HepG2 (cell line): ENCODE measurements at regions not wholly inside any gene's neighbourhood (a gene's known extent, or its start where the extent isn't known, plus 50 kb on each side); places are given as distances from the start of the nearest gene placed in this dataset.

Experiments
- ATAC-seq: fragments of 200-7000 bp; cut with Tn5 transposase; 3 replicates; pipeline ENCODE4 v1.9.1; 2020; ENCODE audit warnings: mild to moderate bottlenecking, moderate library complexity
- BruUV-seq: library from RNA; stranded (reverse); fragments of 400-500 nt; replicated peaks from 2 replicates; lab custom pipeline; 2021; lab: Mats Ljungman, UMichigan
- CTCF ChIA-PET: fragments of 300-600 bp; formaldehyde crosslinking; extraction: SDS; loops from one replicate; lab custom pipeline; 2021; ENCODE audit warnings: low total read pairs, inconsistent platforms, low intra/inter-chr PET ratio; lab: Yijun Ruan, JAX
- POLR2A ChIA-PET: fragments of 350-600 bp; sonication (Branson Sonifier 250); formaldehyde crosslinking; loops from one replicate; lab custom pipeline; 2020; ENCODE audit warnings: antibody characterized with exemption, inconsistent platforms; lab: Yijun Ruan, JAX
- DNase-seq: peaks from one replicate; pipeline ENCODE4 v3.0.0-alpha.2; 2015; ENCODE audit warnings: low spot score
- FAIRE-seq: peaks from 3 replicates; lab custom pipeline; 2011; peaks lifted over from hg19 to GRCh38; lab: Jason Lieb, UNC
- H2AFZ ChIP-seq: one replicate; pipeline ENCODE4 v1.6.1; 2011; ENCODE audit warnings: low read length, inconsistent platforms
- H3K27ac ChIP-seq: fragments of 300-600 bp; 3 replicates; pipeline ENCODE4 v1.8.0; 2011; ENCODE audit warnings: mixed run types, mild to moderate bottlenecking, mixed read lengths, low read length, inconsistent platforms; ENCODE audit not compliant: insufficient read depth; ENCODE audit errors: extremely low read length
- H3K27me3 ChIP-seq, 2 experiments: fragments of 200-600 bp in 1 of 2; 2 replicates in 1 of 2; 3 replicates in 1 of 2; pipeline versions ENCODE4 v1.6.0 to v1.8.0; 2011; ENCODE audit warnings: low read length in 2 of 2, mild to moderate bottlenecking in 2 of 2, moderate library complexity in 2 of 2, inconsistent platforms in 1 of 2; ENCODE audit not compliant: insufficient read depth in 2 of 2, control insufficient read depth in 1 of 2
- H3K36me3 ChIP-seq, 2 experiments: fragments of 200-600 bp in 1 of 2; replicated peaks in 1 of 2; 2 replicates in 1 of 2; 3 replicates in 1 of 2; pipeline versions ENCODE4 v1.5.1 to v1.8.0; 2011; ENCODE audit warnings: low read length in 2 of 2, inconsistent platforms in 1 of 2; ENCODE audit not compliant: insufficient read depth in 2 of 2, control insufficient read depth in 1 of 2
- H3K4me1 ChIP-seq: 2 replicates; pipeline ENCODE4 v1.5.1; 2012; ENCODE audit warnings: low read length, inconsistent platforms; ENCODE audit not compliant: insufficient read depth
- H3K4me2 ChIP-seq: 2 replicates; pipeline ENCODE4 v1.6.0; 2011; ENCODE audit warnings: low read depth, low read length, inconsistent platforms
- H3K4me3 ChIP-seq, 3 experiments: fragments of 200-600 bp in 1 of 3; sonication (generic), shearing (Covaris generic) in 1 of 3; replicated peaks in 1 of 3; 2 replicates each; pipeline ENCODE4 v1.5.1; 2011 to 2016; ENCODE audit warnings: low read length in 3 of 3, inconsistent platforms in 2 of 3, low read depth in 2 of 3, mild to moderate bottlenecking in 2 of 3, control low read depth in 1 of 3, mixed read lengths in 1 of 3; ENCODE audit not compliant: insufficient read depth in 1 of 3
- H3K79me2 ChIP-seq: one replicate; pipeline ENCODE4 v1.6.1; 2011; ENCODE audit warnings: low read length, inconsistent platforms; ENCODE audit not compliant: insufficient read depth
- H3K9ac ChIP-seq: 2 replicates; pipeline ENCODE4 v1.6.0; 2011; ENCODE audit warnings: mild to moderate bottlenecking, low read depth, low read length, inconsistent platforms; ENCODE audit not compliant: insufficient read depth
- H3K9me3 ChIP-seq: 2 replicates; pipeline ENCODE4 v1.5.1; 2012; ENCODE audit warnings: mild to moderate bottlenecking, low read length
- H4K20me1 ChIP-seq: 2 replicates; pipeline ENCODE4 v1.6.0; 2011; ENCODE audit warnings: inconsistent platforms, mild to moderate bottlenecking, low read length, moderate library complexity; ENCODE audit not compliant: insufficient read depth
- ARNT2 ChIP-seq: sonication (generic); formaldehyde crosslinking; IDR thresholded peaks from 2 replicates; pipeline ENCODE4 v1.8.0; 2022; ENCODE audit warnings: mild to moderate bottlenecking, low read depth, missing genetic modification reagents, moderate library complexity
- IRF1 ChIP-seq: sonication (generic); formaldehyde crosslinking; IDR thresholded peaks from 2 replicates; pipeline ENCODE4 v1.4.0; 2020; ENCODE audit warnings: low read depth, mild to moderate bottlenecking, missing genetic modification reagents
- PITX1 ChIP-seq: sonication (generic); formaldehyde crosslinking; IDR thresholded peaks from 2 replicates; pipeline ENCODE4 v1.5.1; 2020; ENCODE audit warnings: mild to moderate bottlenecking, missing genetic modification reagents
- ZBTB43 ChIP-seq: sonication (generic); formaldehyde crosslinking; conservative IDR thresholded peaks from 2 replicates; pipeline ENCODE4 v1.4.0; 2020; ENCODE audit warnings: missing genetic modification reagents
- ZFP36L1 ChIP-seq: sonication (generic); formaldehyde crosslinking; IDR thresholded peaks from 2 replicates; pipeline ENCODE4 v1.8.0; 2022; ENCODE audit warnings: mild to moderate bottlenecking, missing genetic modification reagents, moderate library complexity
- ZNF180 ChIP-seq: sonication (generic); formaldehyde crosslinking; IDR thresholded peaks from 2 replicates; pipeline ENCODE4 v1.4.0; 2020; ENCODE audit warnings: low read depth, missing genetic modification reagents, borderline replicate concordance
- ZNF607 ChIP-seq: sonication (generic); formaldehyde crosslinking; IDR thresholded peaks from 2 replicates; pipeline ENCODE4 v1.5.1; 2020; ENCODE audit warnings: missing genetic modification reagents, mild to moderate bottlenecking, borderline replicate concordance
- ZNF672 ChIP-seq: sonication (generic); formaldehyde crosslinking; IDR thresholded peaks from 2 replicates; pipeline ENCODE4 v1.8.1; 2022; ENCODE audit warnings: missing genetic modification reagents
- WGBS: methylation state at CpG from one replicate; pipeline ENCODE4 v1.1.6; 2017; ENCODE audit warnings: low lambda C conversion rate; 5-methylcytosine and 5-hydroxymethylcytosine counted together
- in situ Hi-C: cut with HindIII; loops from 2 replicates; pipeline ENCODE4 v1.10.0; 2017; ENCODE audit warnings: low pct_unique_long_range_greater_than_20kb; ENCODE audit not compliant: extremely low pct_ligation_motif_present
- intact Hi-C: fragments of 100-400 bp; cut with micrococcal nuclease; formaldehyde crosslinking; loops from one replicate; pipeline ENCODE4 v1.10.0; 2022; ENCODE audit not compliant: unreplicated experiment

- no peak for TF ChIP-seq ZBTB43 (CRISPR knock-in tag)
- TF ChIP-seq ZNF180 (CRISPR knock-in tag): no peak
Observed at GRCh38 chr2:130288467-130289403, 54.0 kb upstream of the IMP4 start (continued).

GRCh38 chr2:130287656-130288026 lies 55.1 kb upstream of the IMP4 start:
- H3K4me2 ChIP-seq: no peak overlapping the region
- ChIA-PET POLR2A (no interaction called here), CTCF (no interaction called here)
- no peak overlapping the region for H3K4me3 ChIP-seq
- no peaks in the 10 kb centered on the region for H3K36me3 ChIP-seq
- no peak overlapping the region for H3K27ac ChIP-seq
- H3K79me2 ChIP-seq: no peaks in the 10 kb centered on the region
- intact Hi-C loops: no loop called here
- H3K4me1 ChIP-seq: no peaks in the 10 kb centered on the region
- H2AFZ ChIP-seq: no peak overlapping the region
- BruUV-seq: no TSS peak
- TF ChIP-seq IRF1 (CRISPR knock-in tag): no peak
- TF ChIP-seq ZNF607 (CRISPR knock-in tag): no peak
- TF ChIP-seq PITX1: no peak
- no peak for TF ChIP-seq ARNT2 (CRISPR knock-in tag)
- no peak for TF ChIP-seq ZNF672 (CRISPR knock-in tag)
- no peak for TF ChIP-seq ZFP36L1
- no peak for FAIRE-seq
- no peaks in the 10 kb centered on the region for H3K9me3 ChIP-seq
- no peaks in the 10 kb centered on the region for H4K20me1 ChIP-seq
- DNase-seq: no peak
- H3K27me3 ChIP-seq: peaks cover 0 to 21% of the 10 kb centered on the region in 2 experiments; a peak in 2 of 5 replicates
- H3K9ac ChIP-seq: no peak overlapping the region
- in situ Hi-C loops: no loop called here
- WGBS: 52% methylated on average over 11 of the region's 14 CpGs
- no peak for ATAC-seq
